ENCODE measurements at regions not wholly inside any gene's neighbourhood (a gene's known extent, or its start where the extent isn't known, plus 50 kb on each side); places are given as distances from the start of the nearest gene placed in this dataset.

GRCh38 chr9:17862629-17863028, 283.8 kb downstream of the SH3GL2 start:
- no peak for TF ChIP-seq CTCF (conservative IDR thresholded peaks at IDR 0.05 in 1 of 2, IDR thresholded peaks at IDR 0.05 in 1 of 2; ENCODE audit: low read depth in 1 of 2, low read length in 2 of 2)
- TF ChIP-seq EZH2 (IDR thresholded peaks at IDR 0.05; ENCODE audit: low read length, missing control alignments) = no peak
